ENCODE measurements at regions not wholly inside any gene's neighbourhood (a gene's known extent, or its start where the extent isn't known, plus 50 kb on each side); places are given as distances from the start of the nearest gene placed in this dataset.
"Not testable (repeated sequence)": the region's sequence is repeated elsewhere in the genome, so short reads cannot be mapped to it uniquely, and the experiment has no call there.

DNA sequence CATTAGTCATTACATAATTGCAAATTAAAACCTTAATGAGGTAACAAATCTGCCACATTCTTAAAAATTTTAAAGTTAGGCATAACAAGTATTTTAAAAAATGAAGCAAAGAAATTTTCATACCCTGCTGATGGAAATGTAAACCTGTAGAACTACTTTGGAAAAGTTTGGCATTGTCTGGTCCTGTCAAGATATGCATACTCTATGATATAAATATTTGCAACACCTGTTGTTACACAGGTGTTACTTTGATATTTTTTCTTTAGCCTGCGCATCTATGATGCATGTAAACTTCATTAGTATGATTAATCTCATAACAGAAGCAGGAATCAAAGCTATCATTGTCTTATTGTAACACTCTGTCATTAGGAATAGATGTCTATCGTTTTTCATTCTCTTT, 634.3 kb downstream of the TRIB2 start:
- Histone ChIP-seq H3K9me3 (ENCODE audit: low read depth) (no peaks in the 10 kb centered on the region), H3K36me3 (ENCODE audit: low read depth) (no peaks in the 10 kb centered on the region), H2AFZ (no peak overlapping the region), H3K4me1 (ENCODE audit: insufficient read depth) (no peaks in the 10 kb centered on the region), H3K27me3 (replicated peaks; ENCODE audit: insufficient read depth) (no peaks in the 10 kb centered on the region), H3K4me2 (ENCODE audit: unreplicated experiment) (no peak overlapping the region), H3K9ac (no peak overlapping the region), H3K4me3 (no peak overlapping the region), H3K79me2 (ENCODE audit: insufficient read depth) (no peaks in the 10 kb centered on the region), H3K9me2 (ENCODE audit: insufficient read depth) (no peaks in the 10 kb centered on the region), H3K27ac (no peak overlapping the region), H4K20me1 (ENCODE audit: insufficient read depth) (no peaks in the 10 kb centered on the region), H3F3A (ENCODE audit: insufficient read depth) (no peaks in the 10 kb centered on the region)
- no peak for DNase-seq
- in situ Hi-C loops (cut with MboI): no loop called here
- 10 to 14% methylated on average over 2 of the region's 2 CpGs for WGBS, 2 experiments (ENCODE audit: low coverage in 1 of 2, low lambda C conversion rate in 2 of 2, missing lambda C conversion rate in 2 of 2)
- TF ChIP-seq EZH2 (IDR thresholded peaks at IDR 0.05; ENCODE audit: insufficient read depth, poor library complexity, severe bottlenecking) (no peak), EZH2phosphoT487 (IDR thresholded peaks at IDR 0.05; ENCODE audit: insufficient read depth, low read depth) (no peak)

GRCh38 chr2:13353083-13353482, 636.3 kb downstream of the TRIB2 start:
- H3K79me2 ChIP-seq (ENCODE audit: insufficient read depth): no peaks in the 10 kb centered on the region
- no peak overlapping the region for H3K4me3 ChIP-seq
- H3K4me2 ChIP-seq (ENCODE audit: unreplicated experiment): no peak overlapping the region
- no peaks in the 10 kb centered on the region for H3K9me2 ChIP-seq (ENCODE audit: insufficient read depth)
- H3K9me3 ChIP-seq (ENCODE audit: low read depth): no peaks in the 10 kb centered on the region
- no peaks in the 10 kb centered on the region for H3K4me1 ChIP-seq (ENCODE audit: insufficient read depth)
- H3K36me3 ChIP-seq (ENCODE audit: low read depth): no peaks in the 10 kb centered on the region
- in situ Hi-C loops (cut with MboI): no loop called here
- H2AFZ ChIP-seq: no peak overlapping the region
- no peaks in the 10 kb centered on the region for H3F3A ChIP-seq (ENCODE audit: insufficient read depth)
- H3K27ac ChIP-seq: no peak overlapping the region
- H3K27me3 ChIP-seq (replicated peaks; ENCODE audit: insufficient read depth): no peaks in the 10 kb centered on the region
- no peak overlapping the region for H3K9ac ChIP-seq
- no peaks in the 10 kb centered on the region for H4K20me1 ChIP-seq (ENCODE audit: insufficient read depth)
- DNase-seq: no peak
- TF ChIP-seq EZH2 (IDR thresholded peaks at IDR 0.05; ENCODE audit: insufficient read depth, poor library complexity, severe bottlenecking) (no peak), EZH2phosphoT487 (IDR thresholded peaks at IDR 0.05; ENCODE audit: insufficient read depth, low read depth) (no peak)

DNA sequence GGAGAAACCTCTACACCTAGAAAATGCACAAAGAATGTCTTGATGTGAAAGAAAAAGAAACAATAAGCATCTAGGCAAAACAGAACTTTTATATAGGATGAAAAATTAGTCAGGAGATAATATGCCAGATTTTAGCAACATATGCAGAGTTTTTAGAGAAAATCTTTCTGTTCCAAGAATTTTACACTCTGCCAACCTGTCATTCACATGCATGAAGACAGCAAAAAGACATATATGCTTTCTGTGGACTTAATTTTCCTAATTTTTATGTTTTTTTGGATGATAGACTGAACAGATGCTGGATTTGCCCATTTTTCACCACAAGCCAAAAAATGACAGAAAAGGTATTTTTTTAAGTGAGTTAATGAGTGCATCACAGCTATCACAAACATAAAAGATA, 637.3 kb downstream of the TRIB2 start:
- no peak for DNase-seq
- H3K4me1 ChIP-seq (ENCODE audit: insufficient read depth): no peaks in the 10 kb centered on the region
- no peaks in the 10 kb centered on the region for H3K36me3 ChIP-seq (ENCODE audit: low read depth)
- H4K20me1 ChIP-seq (ENCODE audit: insufficient read depth): no peaks in the 10 kb centered on the region
- no peak overlapping the region for H2AFZ ChIP-seq
- TF ChIP-seq EZH2 (IDR thresholded peaks at IDR 0.05; ENCODE audit: insufficient read depth, poor library complexity, severe bottlenecking): no peak
- no peak overlapping the region for H3K27ac ChIP-seq
- H3K79me2 ChIP-seq (ENCODE audit: insufficient read depth): no peaks in the 10 kb centered on the region
- H3K9me3 ChIP-seq (ENCODE audit: low read depth): no peaks in the 10 kb centered on the region
- no peak overlapping the region for H3K9ac ChIP-seq
- no peaks in the 10 kb centered on the region for H3K9me2 ChIP-seq (ENCODE audit: insufficient read depth)
- H3F3A ChIP-seq (ENCODE audit: insufficient read depth): no peaks in the 10 kb centered on the region
- H3K4me3 ChIP-seq: no peak overlapping the region
- H3K27me3 ChIP-seq (replicated peaks; ENCODE audit: insufficient read depth): no peaks in the 10 kb centered on the region
- H3K4me2 ChIP-seq (ENCODE audit: unreplicated experiment): no peak overlapping the region
- in situ Hi-C loops (cut with MboI): no loop called here

DNA sequence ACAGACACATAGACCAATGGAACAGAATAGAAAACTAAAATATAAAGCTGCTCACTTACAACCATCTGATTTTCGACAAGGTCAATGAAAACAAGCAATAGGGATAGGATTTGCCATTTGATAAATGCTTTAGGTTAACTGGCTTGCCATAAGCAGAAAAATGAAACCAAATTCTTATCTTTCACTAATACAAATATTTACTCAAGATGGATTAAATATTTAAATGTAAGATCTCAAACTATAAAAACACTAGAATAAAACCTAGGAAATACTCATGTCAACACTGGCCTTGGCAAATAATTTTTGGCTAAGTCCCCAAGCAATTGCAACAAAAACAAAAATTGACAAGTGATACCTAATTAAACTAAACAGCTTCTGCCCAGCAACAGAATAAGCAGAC, 665.2 kb downstream of the TRIB2 start:
- H3K4me1 ChIP-seq (ENCODE audit: insufficient read depth); H3K4me2 ChIP-seq (ENCODE audit: unreplicated experiment); H3K9me2 ChIP-seq (ENCODE audit: insufficient read depth); in situ Hi-C loops (cut with MboI); H3K9me3 ChIP-seq (ENCODE audit: low read depth); H3K27me3 ChIP-seq (replicated peaks; ENCODE audit: insufficient read depth); H2AFZ ChIP-seq; H3F3A ChIP-seq (ENCODE audit: insufficient read depth); H4K20me1 ChIP-seq (ENCODE audit: insufficient read depth); H3K79me2 ChIP-seq (ENCODE audit: insufficient read depth); H3K9ac ChIP-seq; H3K27ac ChIP-seq; H3K4me3 ChIP-seq; DNase-seq; H3K36me3 ChIP-seq (ENCODE audit: low read depth): not testable (repeated sequence)
- 2 to 4% methylated on average over 1 of the region's 1 CpG for WGBS, 2 experiments (ENCODE audit: low coverage in 1 of 2, low lambda C conversion rate in 2 of 2, missing lambda C conversion rate in 2 of 2)

DNA sequence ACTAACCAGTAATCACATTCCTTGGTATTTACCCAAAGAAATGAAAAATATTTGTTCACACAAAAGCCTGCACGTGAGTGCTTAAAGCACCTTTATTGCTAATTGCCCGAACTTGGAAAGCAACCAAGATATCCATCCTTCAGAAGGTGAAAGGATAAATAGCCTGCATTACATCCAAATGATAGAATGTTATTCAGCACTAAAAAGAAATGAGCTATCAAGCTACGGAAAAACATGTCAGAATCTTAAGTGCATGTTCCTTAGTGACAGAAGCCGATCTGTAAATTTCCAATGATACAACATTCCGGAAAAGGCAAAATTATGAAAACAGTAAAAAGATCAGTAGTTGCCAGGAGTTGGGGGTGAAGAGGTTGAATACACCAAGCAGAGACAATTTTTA, 672.4 kb downstream of the TRIB2 start:
- DNase-seq; H3K9me3 ChIP-seq (ENCODE audit: low read depth); H4K20me1 ChIP-seq (ENCODE audit: insufficient read depth); in situ Hi-C loops (cut with MboI); H3K79me2 ChIP-seq (ENCODE audit: insufficient read depth); H3K27me3 ChIP-seq (replicated peaks; ENCODE audit: insufficient read depth); H3K4me3 ChIP-seq; H3F3A ChIP-seq (ENCODE audit: insufficient read depth); H2AFZ ChIP-seq; H3K4me2 ChIP-seq (ENCODE audit: unreplicated experiment); H3K9ac ChIP-seq; H3K27ac ChIP-seq; H3K9me2 ChIP-seq (ENCODE audit: insufficient read depth); H3K36me3 ChIP-seq (ENCODE audit: low read depth); H3K4me1 ChIP-seq (ENCODE audit: insufficient read depth): not testable (repeated sequence)
- 26 to 32% methylated on average over 5 of the region's 5 CpGs for WGBS, 2 experiments (ENCODE audit: low coverage in 1 of 2, low lambda C conversion rate in 2 of 2, missing lambda C conversion rate in 2 of 2)

All from GM23248 (cell line).